Spinal cord (tissue), 9 donors: ENCODE measurements at regions not wholly inside any gene's neighbourhood (a gene's known extent, or its start where the extent isn't known, plus 50 kb on each side); places are given as distances from the start of the nearest gene placed in this dataset.
"Not testable (repeated sequence)": the region's sequence is repeated elsewhere in the genome, so short reads cannot be mapped to it uniquely, and the experiment has no call there.

Experiments used
- DNase-seq, 6 donors: peaks; one replicate each; pipeline versions ENCODE4 v3.0.0 to v3.0.0-alpha.2; 2013 to 2015; ENCODE audit warnings: low spot score in 6 of 6, low read depth in 4 of 6
- H3K27ac ChIP-seq: one replicate; pipeline ENCODE4 v1.5.1; 2013; ENCODE audit warnings: low read depth, low read length, control low read depth
- H3K27me3 ChIP-seq: one replicate; pipeline ENCODE4 v1.6.1; 2013; ENCODE audit warnings: low read length; ENCODE audit not compliant: control insufficient read depth, insufficient read depth
- H3K36me3 ChIP-seq: one replicate; pipeline ENCODE4 v1.6.1; 2013; ENCODE audit warnings: low read length; ENCODE audit not compliant: control insufficient read depth, insufficient read depth
- H3K4me1 ChIP-seq: one replicate; pipeline ENCODE4 v1.6.1; 2013; ENCODE audit warnings: low read length; ENCODE audit not compliant: control insufficient read depth, insufficient read depth
- H3K4me3 ChIP-seq: one replicate; pipeline ENCODE4 v1.5.1; 2013; ENCODE audit warnings: low read depth, low read length, control low read depth
- H3K9me3 ChIP-seq: one replicate; pipeline ENCODE4 v1.6.1; 2013; ENCODE audit warnings: low read length; ENCODE audit not compliant: control insufficient read depth, insufficient read depth
- WGBS: methylation state at CpG from one replicate; pipeline ENCODE4 v1.1.5; 2013; ENCODE audit warnings: missing lambda C conversion rate; ENCODE audit not compliant: insufficient coverage; 5-methylcytosine and 5-hydroxymethylcytosine counted together
- donor health status: healthy.

DNA sequence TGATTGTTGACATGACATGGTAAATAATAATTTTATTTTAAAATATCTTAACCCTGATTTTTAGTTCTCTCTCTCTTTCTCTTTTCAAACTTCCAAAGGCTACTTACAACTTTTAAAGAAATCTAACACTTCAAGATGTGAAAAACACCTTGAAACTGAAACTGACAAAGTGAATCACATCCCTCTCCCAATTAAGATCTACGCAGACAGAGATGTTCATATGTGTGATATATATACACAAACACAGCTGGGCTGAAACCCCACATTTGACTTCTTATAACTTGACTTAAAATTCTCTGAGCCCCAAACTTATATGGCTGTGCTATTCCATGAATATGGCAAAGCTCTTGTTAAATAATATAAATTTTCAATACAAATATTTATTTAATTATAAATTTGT is 261.2 kb upstream of the PTPRD start:
- WGBS = no CpG with 5 or more reads among the region's 1 CpG
- Histone ChIP-seq H3K9me3 (no peaks in the 10 kb centered on the region), H3K27me3 (no peaks in the 10 kb centered on the region), H3K4me1 (no peaks in the 10 kb centered on the region), H3K4me3 (no peak overlapping the region), H3K36me3 (no peaks in the 10 kb centered on the region), H3K27ac (no peak overlapping the region)
- no peak for DNase-seq

DNA sequence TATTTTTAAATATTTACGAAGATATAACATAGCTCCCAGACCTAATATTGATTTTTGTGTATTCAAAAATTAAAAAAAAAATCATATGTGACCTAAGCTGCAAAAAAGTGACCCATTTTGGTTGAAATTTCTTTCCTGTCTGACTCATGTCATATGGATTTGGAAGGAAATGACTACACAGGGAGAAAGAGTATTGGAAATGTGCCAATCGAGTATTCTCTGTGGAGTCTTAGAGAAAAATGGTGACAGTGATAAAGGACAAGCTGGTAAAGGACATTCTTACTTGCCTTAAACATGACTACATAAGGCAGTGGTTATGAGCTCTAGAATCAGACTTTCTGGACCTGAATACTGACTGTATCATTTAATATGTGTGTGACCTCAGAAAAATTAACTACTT is 262.9 kb upstream of the PTPRD start:
- Histone ChIP-seq H3K27ac (no peak overlapping the region), H3K9me3 (no peaks in the 10 kb centered on the region), H3K27me3 (no peaks in the 10 kb centered on the region), H3K4me1 (no peaks in the 10 kb centered on the region), H3K4me3 (no peak overlapping the region), H3K36me3 (no peaks in the 10 kb centered on the region)
- 83% methylated on average over 1 of the region's 2 CpGs for WGBS
- DNase-seq = peak in 1 of 6 donors; percentile 8

DNA sequence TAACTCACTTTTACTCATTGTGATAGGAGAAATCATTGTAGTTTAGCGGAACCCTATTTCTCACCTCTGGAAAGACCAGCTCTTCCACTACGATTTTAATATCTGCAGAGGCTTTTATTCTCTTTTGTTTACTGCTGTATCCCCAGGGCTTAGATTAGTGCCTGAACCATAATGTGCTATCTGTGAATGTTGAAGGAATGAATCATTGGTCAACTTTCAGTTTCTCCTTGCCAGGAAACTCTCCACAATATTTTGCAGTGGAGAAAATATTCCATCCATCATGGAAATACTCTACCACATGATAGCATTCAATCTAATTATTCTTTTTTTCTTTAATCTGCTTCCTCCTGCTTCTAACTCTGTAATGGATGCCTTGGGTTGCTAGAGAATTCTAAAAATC is 263.5 kb upstream of the PTPRD start:
- H3K4me3 ChIP-seq = no peak overlapping the region
- no peak for DNase-seq
- no peaks in the 10 kb centered on the region for H3K36me3 ChIP-seq
- H3K4me1 ChIP-seq = no peaks in the 10 kb centered on the region
- H3K27me3 ChIP-seq = no peaks in the 10 kb centered on the region
- no peak overlapping the region for H3K27ac ChIP-seq
- no CpG with 5 or more reads among the region's 2 CpGs for WGBS
- no peaks in the 10 kb centered on the region for H3K9me3 ChIP-seq

DNA sequence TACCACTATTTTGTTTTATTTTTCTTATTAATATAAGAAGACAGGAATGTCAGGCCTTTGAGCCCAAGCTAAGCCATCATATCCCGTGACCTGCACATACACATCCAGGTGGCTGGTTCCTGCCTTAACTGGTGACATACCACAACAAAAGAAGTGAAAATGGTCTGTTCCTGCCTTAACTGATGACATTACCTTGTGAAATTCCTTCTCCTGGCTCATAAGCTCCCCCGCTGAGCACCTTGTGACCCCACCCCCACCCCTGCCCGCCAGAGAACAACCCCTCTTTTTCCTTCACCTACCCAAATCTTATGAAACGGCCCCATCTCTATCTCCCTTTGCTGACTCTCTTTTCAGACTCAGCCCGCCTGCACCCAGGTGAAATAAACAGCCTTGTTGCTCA is 277.5 kb upstream of the PTPRD start:
- not testable (repeated sequence) for DNase-seq, H3K4me1 ChIP-seq, H3K4me3 ChIP-seq, H3K27me3 ChIP-seq, H3K9me3 ChIP-seq, H3K27ac ChIP-seq, H3K36me3 ChIP-seq
- WGBS = 89% methylated on average over 5 of the region's 5 CpGs

DNA sequence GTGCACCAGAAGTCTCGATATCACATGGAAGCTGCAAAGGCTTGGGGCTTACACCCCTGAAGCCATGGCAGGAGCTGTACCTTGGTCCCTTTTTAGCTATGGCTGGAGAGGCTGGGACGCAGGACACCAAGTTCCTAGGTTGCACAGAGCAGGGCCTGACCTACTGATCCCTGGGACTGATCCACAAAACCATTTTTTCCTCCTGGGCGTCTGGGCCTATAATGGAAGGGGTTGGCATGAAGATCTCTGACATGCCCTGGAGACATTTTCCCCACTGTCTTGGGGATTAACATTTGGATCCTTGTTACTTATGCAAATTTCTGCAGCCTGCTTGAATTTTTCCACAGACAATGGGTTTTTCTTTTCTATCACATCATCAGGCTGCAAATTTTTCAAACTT is 286.7 kb upstream of the PTPRD start:
- Histone ChIP-seq H3K4me1 (no peaks in the 10 kb centered on the region), H3K27ac (no peak overlapping the region), H3K36me3 (no peaks in the 10 kb centered on the region), H3K27me3 (no peaks in the 10 kb centered on the region), H3K4me3 (no peak overlapping the region), H3K9me3 (peaks cover 2% of the 10 kb centered on the region)
- DNase-seq = no peak
- 93% methylated on average over 1 of the region's 3 CpGs for WGBS

DNA sequence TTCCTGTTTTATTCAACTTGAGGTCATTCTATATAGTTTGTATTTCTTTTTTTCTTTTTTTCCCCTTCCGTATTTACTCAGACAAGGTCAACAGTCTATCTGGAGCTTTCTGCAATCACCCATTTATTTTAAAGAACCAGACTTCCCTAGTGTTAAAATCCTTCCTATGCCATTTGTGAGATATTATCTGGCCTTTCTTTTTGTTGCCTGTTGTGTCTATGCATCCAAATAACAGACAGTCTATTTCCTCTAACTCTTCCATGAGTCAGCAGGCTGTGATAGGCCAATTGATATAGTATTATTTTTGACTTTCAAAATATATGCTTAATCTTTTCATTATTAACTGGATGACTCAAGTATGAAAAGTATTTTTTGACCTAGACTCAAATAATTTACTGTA is 291.2 kb upstream of the PTPRD start:
- WGBS = no CpG with 5 or more reads among the region's 1 CpG

DNA sequence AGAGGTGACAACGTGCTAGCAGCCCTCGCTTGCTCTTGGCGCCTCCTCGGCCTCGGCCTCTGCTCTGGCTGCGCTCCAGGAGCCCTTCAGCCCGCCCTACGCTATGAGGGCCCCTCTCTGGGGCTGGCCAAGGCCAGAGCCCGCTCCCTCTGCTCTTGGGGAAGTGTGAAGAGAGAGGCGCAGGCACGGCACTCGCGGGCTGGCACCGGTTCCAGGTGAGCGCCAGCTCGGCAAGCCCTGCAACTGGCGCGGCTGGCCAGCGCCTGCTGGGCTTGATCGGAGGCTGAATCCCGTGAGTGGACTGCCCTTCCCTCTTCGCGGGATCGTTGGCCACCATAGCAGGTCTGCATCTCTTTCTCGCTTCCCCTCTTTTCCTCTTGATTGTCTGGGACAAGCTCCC is 298.0 kb upstream of the PTPRD start:
- H3K9me3 ChIP-seq = no peaks in the 10 kb centered on the region
- no peak for DNase-seq
- no peak overlapping the region for H3K27ac ChIP-seq
- 96% methylated on average over 21 of the region's 25 CpGs for WGBS
- H3K4me3 ChIP-seq = no peak overlapping the region
- no peaks in the 10 kb centered on the region for H3K27me3 ChIP-seq
- H3K36me3 ChIP-seq = no peaks in the 10 kb centered on the region
- H3K4me1 ChIP-seq = no peaks in the 10 kb centered on the region

More for the DNA sequence above, 291.2 kb upstream of the PTPRD start:
- no peaks in the 10 kb centered on the region for H3K4me1 ChIP-seq
- H3K27me3 ChIP-seq = no peaks in the 10 kb centered on the region
- H3K27ac ChIP-seq = no peak overlapping the region
- DNase-seq = no peak
- H3K36me3 ChIP-seq = no peaks in the 10 kb centered on the region
- H3K9me3 ChIP-seq = peaks cover 2% of the 10 kb centered on the region
- H3K4me3 ChIP-seq = no peak overlapping the region

DNA sequence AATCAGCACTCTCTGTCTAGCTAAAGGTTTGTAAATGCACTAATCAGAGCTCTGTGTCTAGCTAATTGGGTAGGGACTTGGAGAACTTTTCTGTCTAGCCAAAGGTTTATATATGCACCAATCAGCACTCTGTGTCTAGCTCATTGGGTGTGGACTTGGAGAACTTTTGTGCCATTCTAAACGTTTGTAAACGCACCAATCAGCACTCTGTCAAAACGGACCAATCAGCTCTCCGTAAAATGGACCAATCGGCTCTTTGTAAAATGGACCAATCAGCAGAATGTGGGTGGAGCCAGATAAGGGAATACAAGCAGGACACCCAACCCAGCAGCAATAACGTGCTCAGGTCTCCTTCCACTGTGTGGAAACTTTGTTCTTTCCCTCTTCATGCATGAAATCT is 298.6 kb upstream of the PTPRD start:
- Histone ChIP-seq H3K27me3 (no peaks in the 10 kb centered on the region), H3K9me3 (no peaks in the 10 kb centered on the region), H3K4me1 (no peaks in the 10 kb centered on the region), H3K4me3 (no peak overlapping the region), H3K27ac (no peak overlapping the region), H3K36me3 (no peaks in the 10 kb centered on the region)
- no peak for DNase-seq
- 100% methylated on average over 5 of the region's 6 CpGs for WGBS

DNA sequence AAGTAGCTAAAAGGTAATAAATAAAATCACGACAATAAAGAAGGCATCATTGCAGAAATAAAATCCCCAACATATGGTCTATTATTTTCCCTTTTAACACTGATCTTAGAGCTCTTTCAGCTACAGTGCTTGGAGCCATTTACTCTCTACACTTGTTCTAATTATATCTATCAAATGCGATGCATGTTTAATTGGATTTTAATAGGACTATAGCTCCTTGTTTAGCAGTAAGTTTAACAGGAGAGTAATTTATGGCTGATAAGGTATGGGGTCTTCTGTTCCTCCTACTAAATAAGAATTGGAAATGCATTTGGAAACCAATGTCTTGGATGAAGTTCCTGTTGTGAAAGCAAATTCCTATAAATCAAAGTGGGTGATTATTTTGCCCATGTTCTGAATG is 304.2 kb upstream of the PTPRD start:
- no CpG with 5 or more reads among the region's 2 CpGs for whole genome bisulfite sequencing

DNA sequence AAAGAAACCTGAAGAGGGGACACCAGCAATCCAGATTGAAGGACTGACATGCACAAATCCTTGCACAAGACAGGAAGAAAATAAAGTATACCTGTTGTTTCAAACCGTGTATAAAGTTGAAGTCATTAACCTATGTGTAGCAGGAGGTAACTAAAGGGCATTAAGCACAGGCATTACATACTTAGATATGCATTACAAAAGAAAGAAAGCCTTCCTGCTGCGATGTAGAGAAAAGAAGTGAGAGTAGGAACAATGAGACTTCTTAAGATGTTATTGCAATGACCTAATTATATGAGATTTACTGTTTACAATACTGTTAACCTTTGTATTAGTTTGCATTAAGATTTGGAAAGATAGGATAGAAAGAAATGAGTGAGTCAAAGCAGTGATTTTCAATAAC is 308.9 kb upstream of the PTPRD start:
- no peak overlapping the region for H3K27ac ChIP-seq
- no peak overlapping the region for H3K4me3 ChIP-seq
- no peaks in the 10 kb centered on the region for H3K4me1 ChIP-seq
- no peaks in the 10 kb centered on the region for H3K27me3 ChIP-seq
- H3K9me3 ChIP-seq = no peaks in the 10 kb centered on the region
- WGBS = no CpG with 5 or more reads among the region's 2 CpGs
- no peak for DNase-seq
- H3K36me3 ChIP-seq = no peaks in the 10 kb centered on the region

More for the DNA sequence above, 304.2 kb upstream of the PTPRD start:
- no peaks in the 10 kb centered on the region for H3K9me3 ChIP-seq
- DNase-seq = peak in 1 of 6 donors; percentile 65
- no peaks in the 10 kb centered on the region for H3K36me3 ChIP-seq
- H3K27me3 ChIP-seq = no peaks in the 10 kb centered on the region
- H3K4me3 ChIP-seq = no peak overlapping the region
- H3K27ac ChIP-seq = no peak overlapping the region
- H3K4me1 ChIP-seq = no peaks in the 10 kb centered on the region
